GM20431 (cell line): ENCODE measurements at regions not wholly inside any gene's neighbourhood (a gene's known extent, or its start where the extent isn't known, plus 50 kb on each side); places are given as distances from the start of the nearest gene placed in this dataset.

ENCODE experiments used
- in situ Hi-C: fragments of 300-500 bp; cut with MseI, MboI; formaldehyde crosslinking; loops from one replicate; pipeline ENCODE4 v1.15.0; 2020; ENCODE audit warnings: low sequenced_read_pairs; ENCODE audit not compliant: unreplicated experiment

- in situ Hi-C loops = no loop called here
Observed at GRCh38 chr1:88274431-88274830, 409.6 kb upstream of the PKN2 start.

- in situ Hi-C loops = no loop called here
Observed at GRCh38 chr1:88275259-88275862, 408.7 kb upstream of the PKN2 start.

GRCh38 chr1:88276163-88276562, 407.9 kb upstream of the PKN2 start:
- in situ Hi-C loops = no loop called here

GRCh38 chr1:88284066-88284465, 400.0 kb upstream of the PKN2 start:
- in situ Hi-C loops = no loop called here

- in situ Hi-C loops = no loop called here
Observed at GRCh38 chr1:88284666-88285366, 399.3 kb upstream of the PKN2 start.

- in situ Hi-C loops = no loop called here
Observed at GRCh38 chr1:88286716-88287115, 397.4 kb upstream of the PKN2 start.

- in situ Hi-C loops = no loop called here
Observed at GRCh38 chr1:88288571-88288970, 395.5 kb upstream of the PKN2 start.

- in situ Hi-C loops = no loop called here
Observed at GRCh38 chr1:88289401-88290102, 394.5 kb upstream of the PKN2 start.

- in situ Hi-C loops = no loop called here
Observed at GRCh38 chr1:88291611-88292354, 392.3 kb upstream of the PKN2 start.

- in situ Hi-C loops = no loop called here
Observed at GRCh38 chr1:88293691-88294190, 390.3 kb upstream of the PKN2 start.

GRCh38 chr1:88296227-88296626, 387.8 kb upstream of the PKN2 start:
- in situ Hi-C loops = no loop called here

GRCh38 chr1:88296642-88297041, 387.4 kb upstream of the PKN2 start:
- in situ Hi-C loops = no loop called here

- in situ Hi-C loops = no loop called here
Observed at GRCh38 chr1:88298506-88298905, 385.6 kb upstream of the PKN2 start.

GRCh38 chr1:88300752-88301263, 383.3 kb upstream of the PKN2 start:
- in situ Hi-C loops = no loop called here

GRCh38 chr1:88302843-88303486, 381.1 kb upstream of the PKN2 start:
- in situ Hi-C loops = no loop called here

GRCh38 chr1:88311265-88311664, 372.8 kb upstream of the PKN2 start:
- in situ Hi-C loops = no loop called here

GRCh38 chr1:88311907-88312306, 372.2 kb upstream of the PKN2 start:
- in situ Hi-C loops = no loop called here

GRCh38 chr1:88317396-88317795, 366.7 kb upstream of the PKN2 start:
- in situ Hi-C loops = no loop called here

GRCh38 chr1:88318740-88319139, 365.3 kb upstream of the PKN2 start:
- in situ Hi-C loops = no loop called here

- in situ Hi-C loops = no loop called here
Observed at GRCh38 chr1:88320291-88320690, 363.8 kb upstream of the PKN2 start.
